Stimulated activated CD4-positive, alpha-beta T cell treated with anti-CD3 and anti-CD28 coated beads, Interleukin-15, amount 100 ng/mL, for 48 hours (primary cell): ENCODE measurements at regions not wholly inside any gene's neighbourhood (a gene's known extent, or its start where the extent isn't known, plus 50 kb on each side); places are given as distances from the start of the nearest gene placed in this dataset.

ENCODE experiments used
- DNase-seq, 2 donors: peaks; one replicate each; pipeline ENCODE4 v3.0.0-alpha.2; 2020; ENCODE audit warnings: low read depth in 2 of 2

GRCh38 chr18:24530630-24531111, 70.2 kb downstream of the HRH4 start:
- DNase-seq: no peak

- no peak for DNase-seq
Measured at GRCh38 chr18:24534271-24534670, 73.8 kb downstream of the HRH4 start.

- no peak for DNase-seq
Measured at GRCh38 chr18:24534737-24535136, 74.3 kb downstream of the HRH4 start.

GRCh38 chr18:24535527-24536295, 75.3 kb downstream of the HRH4 start:
- no peak for DNase-seq

GRCh38 chr18:24536326-24536725, 75.9 kb downstream of the HRH4 start:
- DNase-seq: no peak

GRCh38 chr18:24536834-24537233, 76.4 kb downstream of the HRH4 start:
- DNase-seq: no peak

- no peak for DNase-seq
Measured at GRCh38 chr18:24538414-24539264, 78.2 kb downstream of the HRH4 start.

GRCh38 chr18:24539866-24540617, 79.6 kb downstream of the HRH4 start:
- no peak for DNase-seq

- DNase-seq: no peak
Measured at GRCh38 chr18:24540896-24541295, 80.5 kb downstream of the HRH4 start.

GRCh38 chr18:24543086-24543794, 82.8 kb downstream of the HRH4 start:
- DNase-seq: no peak

GRCh38 chr18:24543795-24544498, 83.5 kb downstream of the HRH4 start:
- DNase-seq: no peak

- no peak for DNase-seq
Measured at GRCh38 chr18:24544949-24545348, 84.5 kb downstream of the HRH4 start.

GRCh38 chr18:24545651-24546050, 85.2 kb downstream of the HRH4 start:
- DNase-seq: no peak

GRCh38 chr18:24546307-24546706, 85.9 kb downstream of the HRH4 start:
- no peak for DNase-seq

GRCh38 chr18:24548583-24548982, 88.1 kb downstream of the HRH4 start:
- no peak for DNase-seq

- no peak for DNase-seq
Measured at GRCh38 chr18:24552218-24552617, 91.8 kb downstream of the HRH4 start.

- no peak for DNase-seq
Measured at GRCh38 chr18:24553571-24554285, 93.3 kb downstream of the HRH4 start.

GRCh38 chr18:24558403-24558802, 98.0 kb downstream of the HRH4 start:
- no peak for DNase-seq

GRCh38 chr18:24559526-24559925, 99.1 kb downstream of the HRH4 start:
- DNase-seq: no peak

GRCh38 chr18:24560511-24560981, 100.1 kb downstream of the HRH4 start:
- DNase-seq: no peak
